IPS-15b (cell line): ENCODE measurements at regions not wholly inside any gene's neighbourhood (a gene's known extent, or its start where the extent isn't known, plus 50 kb on each side); places are given as distances from the start of the nearest gene placed in this dataset.

Experiments
- H3K27me3 ChIP-seq: one replicate; pipeline ENCODE4 v1.6.1; 2013; ENCODE audit warnings: low read length; ENCODE audit not compliant: control insufficient read depth, insufficient read depth
- H3K36me3 ChIP-seq: one replicate; pipeline ENCODE4 v1.6.1; 2013; ENCODE audit warnings: low read length; ENCODE audit not compliant: control insufficient read depth, insufficient read depth
- H3K4me1 ChIP-seq: one replicate; pipeline ENCODE4 v1.6.1; 2013; ENCODE audit warnings: mild to moderate bottlenecking, low read length; ENCODE audit not compliant: control insufficient read depth, insufficient read depth
- H3K4me3 ChIP-seq: one replicate; pipeline ENCODE4 v1.5.1; 2013; ENCODE audit warnings: low read depth, low read length
- H3K9ac ChIP-seq: one replicate; pipeline ENCODE4 v1.6.1; 2013; ENCODE audit warnings: low read depth, mild to moderate bottlenecking, low read length
- H3K9me3 ChIP-seq: one replicate; pipeline ENCODE4 v1.6.1; 2013; ENCODE audit warnings: mild to moderate bottlenecking, low read length; ENCODE audit not compliant: control insufficient read depth, insufficient read depth

DNA sequence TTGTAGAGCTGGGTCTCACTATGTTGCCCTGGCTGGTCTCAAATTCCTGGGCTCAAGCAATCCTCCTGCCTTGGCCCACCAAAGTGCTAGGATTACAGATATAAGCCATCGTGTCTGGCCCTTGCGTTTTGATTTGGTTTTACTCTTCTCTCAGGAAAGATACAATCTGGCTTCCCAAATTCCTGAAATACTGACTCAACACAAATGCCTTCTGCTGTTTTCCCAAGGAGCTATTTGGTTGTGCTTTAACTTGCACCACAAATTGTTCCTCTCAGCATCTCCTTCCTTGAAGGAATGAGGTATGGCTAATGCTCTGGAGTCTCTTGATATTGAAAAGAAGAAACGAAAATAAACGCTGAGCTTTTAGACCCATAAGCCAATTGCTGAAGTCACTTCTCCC is 110.0 kb upstream of the PAX6 start:
- H3K4me3 ChIP-seq, result no peak overlapping the region
- no peaks in the 10 kb centered on the region for H3K4me1 ChIP-seq
- H3K36me3 ChIP-seq, result no peaks in the 10 kb centered on the region
- no peaks in the 10 kb centered on the region for H3K27me3 ChIP-seq
- H3K9me3 ChIP-seq, result no peaks in the 10 kb centered on the region
- H3K9ac ChIP-seq, result no peak overlapping the region

DNA sequence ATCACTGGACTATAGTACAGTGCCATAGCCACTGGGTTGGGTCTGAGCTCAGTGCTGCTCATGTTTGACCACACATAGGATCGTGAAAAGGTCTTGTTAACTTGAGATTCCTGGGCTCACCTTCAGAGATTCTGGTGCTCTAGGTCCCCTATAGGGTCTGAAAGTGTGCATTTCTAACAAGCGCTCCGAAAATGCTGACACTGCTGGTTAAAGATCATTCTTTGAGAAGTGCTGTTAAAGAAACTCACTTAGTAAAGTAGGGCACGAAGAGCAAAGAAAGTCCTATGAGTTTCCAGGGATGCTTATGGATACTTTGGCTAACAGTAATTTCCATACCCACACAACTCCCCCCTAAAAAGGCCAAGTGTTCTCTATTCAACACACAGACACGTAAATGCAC is 108.1 kb upstream of the PAX6 start:
- Histone ChIP-seq H3K4me3 (no peak overlapping the region), H3K36me3 (no peaks in the 10 kb centered on the region), H3K9ac (no peak overlapping the region), H3K4me1 (no peaks in the 10 kb centered on the region), H3K9me3 (no peaks in the 10 kb centered on the region), H3K27me3 (no peaks in the 10 kb centered on the region)

- Histone ChIP-seq H3K4me3 (no peak overlapping the region), H3K4me1 (no peaks in the 10 kb centered on the region), H3K36me3 (no peaks in the 10 kb centered on the region), H3K9me3 (no peaks in the 10 kb centered on the region), H3K9ac (no peak overlapping the region), H3K27me3 (no peaks in the 10 kb centered on the region)
These were observed 104.7 kb upstream of the PAX6 start for GRCh38 chr11:31915867-31916266.

- Histone ChIP-seq H3K27me3 (no peaks in the 10 kb centered on the region), H3K36me3 (no peaks in the 10 kb centered on the region), H3K9ac (no peak overlapping the region), H3K4me3 (no peak overlapping the region), H3K4me1 (no peaks in the 10 kb centered on the region), H3K9me3 (no peaks in the 10 kb centered on the region)
These were observed 102.9 kb upstream of the PAX6 start for GRCh38 chr11:31913985-31914384.

DNA sequence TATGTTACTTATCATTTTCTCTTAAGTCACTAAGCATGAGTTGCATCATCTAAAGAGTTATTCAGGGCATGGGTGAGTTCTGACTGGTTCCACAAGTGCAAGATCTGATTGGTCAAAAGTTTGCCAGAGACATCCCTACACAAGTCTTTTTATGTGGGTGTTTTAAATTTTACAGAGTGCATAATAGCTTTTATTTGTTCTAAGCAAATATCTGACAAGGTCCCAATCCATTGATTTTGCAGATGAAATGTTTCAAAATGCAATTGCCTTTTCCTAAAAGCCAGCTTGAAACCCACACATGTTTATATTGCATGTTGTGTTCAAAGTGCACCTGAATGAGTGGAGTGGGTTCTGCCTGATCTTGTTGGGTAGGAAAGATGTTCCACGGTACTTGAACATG is 101.7 kb upstream of the PAX6 start:
- Histone ChIP-seq H3K27me3 (no peaks in the 10 kb centered on the region), H3K36me3 (no peaks in the 10 kb centered on the region), H3K4me1 (no peaks in the 10 kb centered on the region), H3K9me3 (no peaks in the 10 kb centered on the region), H3K4me3 (no peak overlapping the region), H3K9ac (no peak overlapping the region)

GRCh38 chr11:31910950-31911576 is 99.9 kb upstream of the PAX6 start:
- H3K27me3 ChIP-seq, result no peaks in the 10 kb centered on the region
- no peaks in the 10 kb centered on the region for H3K36me3 ChIP-seq
- H3K4me3 ChIP-seq, result no peak overlapping the region
- H3K9ac ChIP-seq, result no peak overlapping the region
- H3K9me3 ChIP-seq, result no peaks in the 10 kb centered on the region
- no peaks in the 10 kb centered on the region for H3K4me1 ChIP-seq

- Histone ChIP-seq H3K9ac (no peak overlapping the region), H3K4me3 (no peak overlapping the region), H3K4me1 (peaks cover 2% of the 10 kb centered on the region), H3K36me3 (no peaks in the 10 kb centered on the region), H3K27me3 (no peaks in the 10 kb centered on the region), H3K9me3 (no peaks in the 10 kb centered on the region)
These were observed 92.3 kb upstream of the PAX6 start for GRCh38 chr11:31903225-31904074.

- Histone ChIP-seq H3K4me1 (peaks cover 2% of the 10 kb centered on the region), H3K9ac (no peak overlapping the region), H3K36me3 (no peaks in the 10 kb centered on the region), H3K9me3 (no peaks in the 10 kb centered on the region), H3K27me3 (no peaks in the 10 kb centered on the region), H3K4me3 (no peak overlapping the region)
These were observed 91.6 kb upstream of the PAX6 start for GRCh38 chr11:31902706-31903105.

- H3K4me1 ChIP-seq, result peaks cover 2% of the 10 kb centered on the region
- H3K9me3 ChIP-seq, result no peaks in the 10 kb centered on the region
- no peaks in the 10 kb centered on the region for H3K27me3 ChIP-seq
- H3K4me3 ChIP-seq, result no peak overlapping the region
- H3K36me3 ChIP-seq, result no peaks in the 10 kb centered on the region
- no peak overlapping the region for H3K9ac ChIP-seq
These were observed 84.8 kb upstream of the PAX6 start for GRCh38 chr11:31895926-31896325.

DNA sequence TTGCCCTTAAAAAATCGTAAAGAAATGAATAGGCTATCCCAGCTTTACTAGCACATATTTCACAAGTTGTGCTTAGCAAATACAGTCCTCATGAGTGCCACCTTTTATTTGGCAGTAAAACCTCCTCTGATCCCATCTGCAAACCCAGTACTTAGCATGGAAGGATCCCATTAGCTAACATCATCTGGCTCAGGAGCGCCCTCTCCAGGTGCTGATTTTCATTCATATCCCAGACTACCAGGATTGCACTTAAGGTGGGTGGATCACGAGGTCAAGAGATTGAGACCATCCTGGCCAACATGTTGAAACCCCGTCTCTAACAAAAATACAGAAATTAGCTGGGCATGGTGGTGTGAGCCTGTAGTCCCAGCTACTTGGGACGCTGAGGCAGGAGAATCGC is 76.1 kb upstream of the PAX6 start:
- H3K9ac ChIP-seq, result no peak overlapping the region
- H3K36me3 ChIP-seq, result no peaks in the 10 kb centered on the region
- H3K9me3 ChIP-seq, result no peaks in the 10 kb centered on the region
- H3K4me3 ChIP-seq, result no peak overlapping the region
- no peaks in the 10 kb centered on the region for H3K27me3 ChIP-seq
- H3K4me1 ChIP-seq, result peaks cover 12% of the 10 kb centered on the region

DNA sequence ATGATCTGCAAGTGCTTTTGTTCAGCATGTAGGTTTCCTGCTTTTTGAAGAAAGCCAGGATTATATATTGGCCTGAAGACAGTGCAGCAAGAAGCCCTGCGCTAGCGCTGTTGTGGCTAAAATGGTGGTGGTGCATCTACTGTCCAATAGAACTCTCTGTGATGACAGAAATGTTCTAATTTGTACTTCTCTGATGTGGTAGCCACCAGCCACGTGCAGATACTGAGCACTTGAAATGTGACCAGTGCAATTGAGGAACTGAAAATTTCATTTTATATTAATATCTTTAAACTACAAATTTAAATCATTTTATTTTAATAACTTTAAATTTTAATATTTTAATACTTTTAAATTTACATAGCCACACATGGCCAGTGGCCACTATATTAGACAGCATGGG is 73.0 kb upstream of the PAX6 start:
- Histone ChIP-seq H3K4me1 (peaks cover 9% of the 10 kb centered on the region), H3K4me3 (no peak overlapping the region), H3K9me3 (no peaks in the 10 kb centered on the region), H3K27me3 (no peaks in the 10 kb centered on the region), H3K36me3 (no peaks in the 10 kb centered on the region), H3K9ac (no peak overlapping the region)

DNA sequence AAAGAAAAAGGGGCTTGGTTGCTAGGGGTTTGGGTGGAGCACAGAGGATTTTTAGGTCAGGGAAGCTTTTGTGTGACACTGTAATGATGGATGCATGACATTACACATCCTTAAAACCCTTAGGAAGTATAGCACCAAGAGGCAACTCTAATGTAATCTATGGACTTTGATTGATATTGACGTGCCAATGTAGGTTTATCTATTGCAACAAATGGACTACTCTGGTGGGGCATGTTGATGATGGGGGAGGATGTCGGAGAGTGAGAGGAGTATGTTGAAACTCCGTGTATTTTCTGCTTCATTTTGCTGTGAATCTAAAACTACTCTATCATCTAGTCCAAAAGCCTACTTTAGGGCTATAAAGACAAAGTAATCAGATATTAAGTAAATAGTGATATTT is 72.3 kb upstream of the PAX6 start:
- H3K9me3 ChIP-seq, result no peaks in the 10 kb centered on the region
- no peak overlapping the region for H3K4me3 ChIP-seq
- no peak overlapping the region for H3K9ac ChIP-seq
- H3K4me1 ChIP-seq, result peaks cover 4% of the 10 kb centered on the region
- no peaks in the 10 kb centered on the region for H3K36me3 ChIP-seq
- H3K27me3 ChIP-seq, result no peaks in the 10 kb centered on the region
